NCI-H446 (cell line): ENCODE measurements at regions not wholly inside any gene's neighbourhood (a gene's known extent, or its start where the extent isn't known, plus 50 kb on each side); places are given as distances from the start of the nearest gene placed in this dataset.
"Not testable (repeated sequence)": the region's sequence is repeated elsewhere in the genome, so short reads cannot be mapped to it uniquely, and the experiment has no call there.

ENCODE experiments used
- DNase-seq, 2 experiments: peaks; one replicate each; lab custom pipeline; 2025; lab: John Stamatoyannopoulos, UW

DNA sequence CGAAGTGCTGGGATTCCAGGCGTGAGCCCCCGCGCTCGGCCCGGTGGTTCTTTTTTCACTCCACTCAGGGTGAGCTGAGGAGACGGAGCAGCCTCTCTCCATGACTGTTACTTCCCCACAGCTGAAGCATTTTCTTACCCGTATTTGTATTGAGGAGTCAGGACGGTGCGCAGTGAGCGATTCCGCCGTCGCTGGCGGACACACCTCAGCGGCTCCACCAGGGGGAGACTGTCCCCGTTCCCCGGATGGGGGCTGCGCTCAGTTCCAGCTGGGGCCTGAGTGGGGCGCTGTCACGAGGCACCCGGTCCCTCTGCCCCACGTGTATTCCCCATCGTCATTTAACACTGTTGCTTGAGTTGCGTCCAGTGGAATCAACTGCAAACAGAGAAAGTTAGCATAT, 844.0 kb upstream of the FRG1 start:
- DNase-seq, result no peak

DNA sequence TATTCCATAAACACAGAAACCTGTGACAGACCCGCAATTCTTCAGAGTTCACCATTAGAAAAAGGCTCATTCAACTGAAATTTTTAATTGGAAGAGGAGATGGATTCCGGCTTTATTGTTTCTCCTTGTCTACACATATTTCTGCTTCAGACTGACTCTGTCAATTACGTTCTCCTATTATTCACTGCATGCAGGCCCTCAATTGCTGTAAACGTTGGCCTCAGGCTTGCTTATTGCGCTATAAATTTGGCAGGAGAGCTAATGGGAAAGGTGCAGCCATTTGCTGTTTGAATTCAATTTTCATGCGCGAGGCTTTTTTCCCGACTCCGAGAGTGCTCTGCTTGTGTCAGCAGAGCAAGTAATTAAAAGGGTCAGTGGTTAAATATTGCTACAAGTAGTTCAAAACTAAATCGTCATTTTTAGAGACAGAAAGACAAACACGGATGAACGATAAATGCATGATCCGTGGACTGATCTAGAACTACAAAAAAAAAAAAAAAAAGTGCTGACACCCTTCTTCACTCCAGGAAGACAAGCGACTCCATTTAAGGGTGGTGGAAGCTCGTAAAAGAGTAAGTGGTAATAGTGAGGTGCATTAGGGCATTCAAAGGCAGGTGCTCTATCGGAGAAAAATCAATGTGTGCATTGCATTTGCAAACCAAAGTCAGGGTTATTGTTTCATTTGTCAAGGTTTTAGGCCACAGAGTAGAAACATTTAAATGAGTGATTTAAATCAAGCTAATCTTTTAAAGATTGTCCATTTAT, 841.6 kb upstream of the FRG1 start:
- DNase-seq, result no peak

GRCh38 chr4:189113389-189113888, 827.2 kb upstream of the FRG1 start:
- no peak for DNase-seq

- no peak for DNase-seq
These were observed 823.2 kb upstream of the FRG1 start for GRCh38 chr4:189117426-189117825.

DNA sequence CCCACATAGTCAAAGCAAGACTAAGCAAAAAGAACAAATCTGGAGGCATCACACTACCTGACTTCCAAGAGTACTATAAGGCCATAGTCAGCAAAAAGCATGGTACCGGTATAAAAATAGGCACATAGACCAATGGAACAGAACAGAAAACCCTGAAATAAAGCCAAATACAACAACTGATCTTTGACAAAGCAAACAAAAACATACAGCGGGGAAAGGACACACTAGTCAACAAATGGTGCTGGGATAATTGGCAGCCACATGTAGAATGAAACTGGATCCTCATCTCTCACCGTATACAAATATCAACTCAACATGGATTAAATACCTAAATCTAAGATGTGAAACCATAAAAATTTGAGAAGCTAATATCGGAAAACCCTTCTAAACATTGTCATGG, 819.3 kb upstream of the FRG1 start:
- DNase-seq, result no peak

DNA sequence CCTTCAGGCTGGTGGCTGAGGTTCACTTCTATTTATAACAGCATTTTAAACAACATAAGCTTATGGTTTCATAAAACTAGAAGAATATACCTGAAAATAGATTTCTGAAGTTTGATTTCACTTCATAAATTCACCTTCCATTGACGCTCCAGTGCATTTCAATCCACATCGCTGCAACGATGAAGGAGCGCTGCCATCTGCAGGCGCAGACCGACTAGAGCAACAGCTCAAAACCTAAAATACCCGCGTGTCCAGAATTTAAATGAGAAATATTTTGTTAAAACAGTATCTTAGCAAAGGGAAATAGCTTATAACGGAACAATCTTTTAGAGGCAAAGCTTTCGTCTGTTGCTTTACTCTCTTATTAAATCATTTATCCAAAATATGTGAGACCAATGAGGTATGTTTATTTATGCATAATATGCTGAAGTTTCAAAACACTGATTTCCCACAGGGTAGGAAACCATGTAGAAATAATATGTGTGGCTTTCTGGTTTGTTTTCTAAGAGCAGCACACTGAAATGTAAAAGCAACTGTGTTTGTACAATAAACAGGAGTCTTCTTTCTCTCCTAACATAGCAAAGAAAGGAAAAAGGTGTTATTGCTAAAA, 816.4 kb upstream of the FRG1 start:
- DNase-seq, result no peak

DNA sequence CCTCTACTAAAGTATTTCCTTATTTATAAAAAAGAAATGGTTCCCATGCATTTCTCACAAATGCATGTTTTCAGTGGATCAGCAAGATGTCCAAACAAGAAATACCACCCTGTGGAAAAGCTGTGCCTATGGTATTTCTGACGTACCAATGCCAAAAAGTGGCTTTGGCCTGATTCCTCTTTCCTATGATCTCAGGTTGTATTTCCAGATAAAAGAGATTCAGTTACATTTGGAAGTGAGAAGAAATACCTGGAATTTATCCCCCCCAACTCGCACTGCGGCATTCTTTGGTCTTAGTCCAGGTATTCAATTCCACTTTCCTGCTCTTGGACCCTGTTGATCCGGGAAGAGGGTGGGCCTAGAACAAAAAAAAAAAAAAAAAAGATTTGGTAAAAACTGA, 815.9 kb upstream of the FRG1 start:
- DNase-seq, result no peak

GRCh38 chr4:189126040-189126439, 814.6 kb upstream of the FRG1 start:
- no peak for DNase-seq

DNA sequence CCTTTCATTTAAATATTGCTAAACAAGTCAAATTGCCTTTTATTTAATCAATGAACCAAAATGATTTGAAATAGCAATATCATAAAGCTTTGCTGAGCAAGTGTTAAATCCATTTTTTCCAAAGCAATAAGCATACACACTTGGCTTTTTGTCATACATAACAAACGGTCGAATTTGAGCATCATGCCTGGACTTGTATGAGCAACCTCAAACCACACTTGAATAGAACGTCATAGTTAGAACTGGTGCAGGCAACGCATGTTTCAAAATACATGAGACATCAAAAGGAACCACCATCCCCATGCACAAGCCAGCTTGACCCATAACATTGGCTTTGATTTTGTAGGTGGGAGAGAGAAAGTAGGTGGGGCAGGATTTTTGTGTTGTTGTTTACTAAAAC, 812.3 kb upstream of the FRG1 start:
- no peak for DNase-seq

GRCh38 chr4:189129044-189129694, 811.5 kb upstream of the FRG1 start:
- no peak for DNase-seq

DNA sequence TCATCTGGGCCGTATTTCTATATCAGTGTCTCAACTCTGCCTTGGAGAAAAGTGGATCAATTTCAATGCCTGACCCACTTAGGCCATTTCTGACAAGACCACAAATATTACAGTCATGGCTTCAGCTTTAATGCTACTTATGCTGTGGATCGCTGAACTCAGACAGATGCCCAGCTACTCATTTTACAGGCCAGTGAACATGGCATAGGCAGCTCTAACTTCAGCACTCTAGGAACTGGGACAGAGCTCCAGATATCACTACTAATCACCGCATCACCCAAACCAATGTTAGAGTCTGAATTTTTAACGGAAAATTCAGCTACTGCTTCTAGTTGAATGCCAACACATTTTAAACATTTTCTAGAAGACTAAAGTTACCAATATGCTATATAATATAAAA, 809.6 kb upstream of the FRG1 start:
- no peak for DNase-seq

GRCh38 chr4:189136462-189136861, 804.2 kb upstream of the FRG1 start:
- no peak for DNase-seq

- DNase-seq, result no peak
These were observed 797.3 kb upstream of the FRG1 start for GRCh38 chr4:189143263-189143952.

DNA sequence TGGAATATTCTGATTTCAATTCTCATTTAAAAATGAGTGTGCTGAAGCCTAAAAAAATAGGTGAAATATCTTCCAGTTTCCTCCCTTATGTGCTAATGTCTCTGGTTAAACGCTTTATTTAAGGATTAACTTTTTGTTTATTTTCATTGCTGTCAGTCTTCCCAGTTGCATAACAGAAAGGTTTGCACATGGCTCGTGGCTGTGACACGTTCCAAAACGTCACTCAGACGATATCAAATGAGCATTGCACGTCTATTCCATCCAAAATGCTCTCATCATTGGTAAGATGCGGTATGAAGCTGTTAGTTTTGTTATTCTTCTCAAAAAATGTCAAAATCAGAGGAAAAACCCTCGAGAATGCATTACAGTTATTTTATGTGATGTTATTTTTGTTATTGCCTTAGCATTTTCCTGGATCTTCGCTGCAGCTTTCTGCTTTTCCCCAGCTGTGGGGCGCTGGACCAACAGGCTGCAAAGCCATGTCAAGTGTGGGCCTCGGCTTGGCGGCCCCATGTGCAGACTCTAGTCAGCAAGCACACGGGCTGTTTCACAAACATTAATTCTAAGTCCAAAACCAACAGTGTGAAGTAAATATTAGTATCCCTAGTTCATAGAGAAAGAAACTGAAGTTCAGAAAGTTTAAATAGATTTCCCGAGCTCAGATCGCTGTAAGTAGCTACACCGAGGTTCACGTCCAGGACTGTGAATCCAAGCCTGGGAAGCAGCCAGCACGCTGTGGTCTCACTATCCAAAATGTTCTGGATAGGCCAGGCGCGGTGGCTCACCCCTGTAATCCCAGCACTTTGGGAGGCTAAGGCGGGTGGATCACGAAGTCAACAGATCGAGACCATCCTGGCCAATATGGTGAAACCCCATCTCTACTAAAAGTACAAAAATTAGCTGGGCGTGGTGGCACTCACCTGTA, 793.4 kb upstream of the FRG1 start:
- DNase-seq, result no peak

DNA sequence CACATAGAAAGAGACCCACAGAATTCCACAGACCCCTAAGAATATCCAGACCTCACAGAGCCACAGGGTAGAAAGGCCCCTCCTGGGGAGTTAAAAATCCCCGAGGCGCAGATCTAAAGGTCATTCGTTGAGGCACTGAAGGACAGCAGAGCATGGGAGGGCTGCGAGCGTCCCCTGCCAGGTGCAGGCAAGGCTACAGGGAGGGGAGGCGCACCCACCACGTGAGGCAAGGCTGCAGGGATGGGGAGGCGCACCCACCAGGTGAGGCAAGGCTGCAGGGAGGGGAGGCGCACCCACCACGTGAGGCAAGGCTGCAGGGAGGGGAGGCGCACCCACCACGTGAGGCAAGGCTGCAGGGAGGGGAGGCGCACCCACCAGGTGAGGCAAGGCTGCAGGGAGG, 785.6 kb upstream of the FRG1 start:
- not testable (repeated sequence) for DNase-seq

- no peak for DNase-seq
These were observed 778.4 kb upstream of the FRG1 start for GRCh38 chr4:189162073-189162789.

DNA sequence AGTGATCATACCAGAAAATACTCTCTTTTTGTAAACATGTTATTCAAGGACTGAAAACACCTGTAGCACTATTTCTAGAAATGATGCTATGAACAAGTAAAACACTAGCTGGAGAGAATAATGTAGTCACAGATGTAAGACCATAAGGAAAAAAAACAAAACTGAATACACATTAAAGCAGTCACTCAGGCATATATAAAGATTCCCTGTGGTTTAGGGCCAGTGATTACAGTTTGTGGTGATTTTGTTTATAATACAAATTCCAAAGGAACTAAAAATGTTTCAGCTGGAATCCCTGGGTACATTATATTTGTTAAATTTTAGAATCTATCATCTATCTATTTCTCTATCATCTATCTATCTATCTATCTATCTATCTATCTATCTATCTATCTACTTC, 777.8 kb upstream of the FRG1 start:
- DNase-seq, result no peak

DNA sequence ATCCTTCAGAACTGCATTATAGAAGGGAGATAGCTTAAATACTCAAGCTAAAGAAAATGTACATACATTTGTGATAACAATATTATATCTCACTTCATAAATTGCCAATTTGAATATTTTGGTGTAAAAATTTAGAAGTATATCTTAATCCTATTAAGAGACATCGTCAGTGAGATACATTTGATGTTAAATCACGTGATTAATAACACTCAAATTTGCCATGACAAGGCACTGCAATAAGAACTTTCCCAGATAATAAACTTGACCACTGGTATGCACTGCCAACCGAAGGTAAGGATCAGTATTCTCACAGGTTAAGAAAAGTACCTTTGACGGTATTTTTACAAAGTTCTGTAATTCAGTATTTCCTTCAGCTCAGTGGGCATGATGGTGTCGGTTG, 764.7 kb upstream of the FRG1 start:
- no peak for DNase-seq

- no peak for DNase-seq
These were observed 763.5 kb upstream of the FRG1 start for GRCh38 chr4:189177130-189177529.

GRCh38 chr4:189178125-189178746, 762.4 kb upstream of the FRG1 start:
- DNase-seq, result no peak
